GM18511 (cell line): ENCODE measurements at regions not wholly inside any gene's neighbourhood (a gene's known extent, or its start where the extent isn't known, plus 50 kb on each side); places are given as distances from the start of the nearest gene placed in this dataset.
"Not testable (repeated sequence)": the region's sequence is repeated elsewhere in the genome, so short reads cannot be mapped to it uniquely, and the experiment has no call there.

Experiments
- ATAC-seq: cut with Tn5 transposase; IDR thresholded peaks from one replicate; pipeline ENCODE4 v1.9.1; 2021; ENCODE audit warnings: mild to moderate bottlenecking, moderate library complexity; ENCODE audit not compliant: unreplicated experiment

DNA sequence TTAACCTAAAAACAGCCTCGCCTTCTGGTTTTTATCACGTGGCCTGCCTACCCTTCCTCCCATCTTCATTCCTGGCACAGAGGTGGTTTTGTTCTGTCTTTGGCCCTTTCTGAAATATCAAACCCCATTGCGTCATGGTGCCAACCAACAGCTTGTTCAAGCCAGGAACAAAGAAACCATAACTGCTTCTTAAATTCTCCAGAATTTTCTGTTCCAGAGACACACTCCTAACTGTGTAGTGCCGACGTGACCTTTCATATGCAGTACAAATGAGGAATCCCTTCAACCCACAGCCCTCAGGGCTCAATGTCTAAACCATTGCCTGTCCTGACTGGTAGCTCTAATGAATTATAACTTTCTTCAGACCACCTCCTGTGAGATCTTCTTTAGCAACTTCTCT lies 82.2 kb upstream of the TNP1 start:
- no peak for ATAC-seq

DNA sequence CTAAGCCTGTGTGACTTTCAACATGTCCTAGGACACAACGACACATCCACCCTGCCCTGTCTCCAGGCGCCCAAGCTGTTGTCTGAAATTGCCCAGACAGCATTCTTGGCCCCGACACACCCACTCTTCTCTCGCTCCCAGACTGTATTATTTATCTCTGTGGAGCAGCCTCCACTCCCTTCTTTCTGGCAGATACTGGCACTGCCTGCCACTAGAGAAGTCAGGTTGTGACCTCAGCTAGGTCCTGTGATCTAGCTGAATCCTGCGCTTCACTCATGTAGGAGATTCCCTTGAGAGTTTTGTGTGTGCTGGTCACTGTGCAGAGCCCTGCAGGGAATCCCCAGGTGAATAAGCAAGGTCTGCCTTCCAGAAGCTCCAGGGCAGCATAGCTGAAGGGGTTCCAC lies 77.1 kb upstream of the TNP1 start:
- no peak for ATAC-seq

DNA sequence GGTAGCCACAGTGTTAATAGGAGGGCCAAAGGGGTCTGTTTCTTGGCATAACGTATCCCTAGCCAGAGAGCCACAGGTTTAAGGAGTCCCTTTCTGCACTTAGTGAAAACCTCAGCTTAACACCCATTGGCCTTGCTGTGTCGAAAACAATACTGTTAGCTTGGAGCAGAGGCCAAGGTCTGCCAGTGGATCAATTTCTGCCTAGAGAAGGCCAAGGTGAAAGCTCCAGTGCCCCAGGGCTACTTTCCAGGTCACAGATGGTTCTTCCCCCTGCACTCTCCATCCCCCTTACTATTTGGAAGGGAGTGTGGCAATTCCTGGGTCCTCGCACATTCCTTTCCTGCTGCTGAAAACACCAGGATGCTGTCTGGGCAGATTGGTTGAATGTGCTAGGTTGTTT lies 74.8 kb upstream of the TNP1 start:
- ATAC-seq: no peak

DNA sequence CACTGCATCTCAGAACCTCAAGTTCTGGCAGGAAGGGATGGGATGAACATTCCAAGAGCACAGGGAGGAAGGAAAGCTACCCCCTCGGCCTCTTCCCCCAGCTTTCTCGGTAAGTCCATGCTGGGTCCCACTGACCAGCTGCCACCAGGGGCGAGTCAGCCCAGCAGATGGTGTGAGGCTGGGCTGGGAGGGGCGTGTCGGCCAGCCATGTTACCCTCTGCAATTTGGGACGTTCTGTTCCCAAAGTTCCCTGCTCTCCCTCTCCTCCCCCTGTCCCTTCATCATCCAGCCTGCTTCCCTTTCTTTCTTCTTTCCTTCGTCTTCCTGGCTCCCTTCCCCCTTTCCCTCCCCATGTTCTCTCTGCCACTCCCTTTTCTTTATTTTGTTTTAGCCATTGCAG lies 74.3 kb upstream of the TNP1 start:
- no peak for ATAC-seq

DNA sequence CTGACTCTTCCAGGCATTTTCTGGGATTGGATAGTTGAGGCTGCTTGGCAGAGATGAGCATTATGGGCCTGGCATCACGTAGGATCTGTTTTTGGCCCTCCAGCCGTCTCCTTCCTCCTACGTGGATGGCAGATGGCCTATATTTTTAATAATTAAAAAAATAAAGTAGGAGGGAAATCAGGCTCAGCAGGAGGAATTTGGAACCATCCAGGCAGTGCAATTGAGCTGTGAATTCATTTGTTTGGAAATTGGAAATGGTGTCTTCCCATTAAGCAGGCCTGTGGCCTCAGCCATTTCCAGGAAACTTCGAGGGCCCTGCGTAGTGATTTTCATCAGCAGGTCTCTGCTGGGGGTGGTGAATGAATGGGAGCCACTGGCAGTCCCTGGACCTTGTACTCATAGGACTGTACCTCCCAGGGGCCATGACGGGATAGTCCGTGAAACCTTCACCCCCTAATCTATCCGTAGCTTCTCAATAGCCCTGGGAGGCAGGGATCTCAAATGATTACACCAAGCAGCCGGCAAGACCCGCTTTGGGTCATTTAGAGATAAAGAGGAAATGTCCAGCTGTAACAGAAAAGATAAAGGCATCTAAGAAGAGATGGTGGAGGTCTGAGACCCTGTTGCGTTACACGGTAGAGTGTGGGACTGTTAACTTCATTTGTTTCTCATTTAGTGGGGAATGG lies 73.1 kb upstream of the TNP1 start:
- no peak for ATAC-seq

DNA sequence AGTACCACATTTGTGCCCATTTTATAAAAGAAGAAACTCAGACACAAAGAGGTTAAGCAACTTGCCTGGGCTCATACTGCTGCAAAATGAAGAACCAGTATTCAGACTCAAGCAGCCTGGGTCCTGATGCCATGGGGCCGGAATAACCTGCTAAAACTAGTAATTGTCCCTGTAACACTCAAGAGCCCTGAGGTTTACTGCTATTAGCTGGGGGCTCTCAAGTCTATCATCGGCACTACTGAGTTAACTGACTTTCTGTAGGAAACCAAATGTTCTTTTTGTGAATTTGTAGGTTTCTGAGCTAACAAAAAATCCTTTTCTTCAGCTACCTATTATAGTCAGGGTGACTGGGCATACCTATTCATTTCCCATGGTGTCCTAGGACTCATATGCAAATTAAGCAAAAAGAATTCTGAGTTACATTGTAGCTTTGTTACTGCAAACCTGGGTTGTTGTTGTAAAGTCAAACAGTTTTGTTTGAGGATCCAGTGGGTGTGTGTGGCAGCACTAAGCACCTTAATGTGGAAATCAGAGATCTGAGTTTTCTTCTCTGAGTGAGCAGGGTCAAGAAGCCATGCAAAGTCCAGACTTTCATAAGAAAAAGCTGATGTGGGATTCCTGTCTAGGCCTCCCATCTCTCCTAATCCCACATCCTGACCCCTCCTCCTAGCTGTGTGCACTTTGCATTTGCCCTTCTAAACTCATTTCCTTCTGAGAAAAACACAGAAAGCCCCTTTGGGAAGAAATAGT lies 72.4 kb upstream of the TNP1 start:
- no peak for ATAC-seq

DNA sequence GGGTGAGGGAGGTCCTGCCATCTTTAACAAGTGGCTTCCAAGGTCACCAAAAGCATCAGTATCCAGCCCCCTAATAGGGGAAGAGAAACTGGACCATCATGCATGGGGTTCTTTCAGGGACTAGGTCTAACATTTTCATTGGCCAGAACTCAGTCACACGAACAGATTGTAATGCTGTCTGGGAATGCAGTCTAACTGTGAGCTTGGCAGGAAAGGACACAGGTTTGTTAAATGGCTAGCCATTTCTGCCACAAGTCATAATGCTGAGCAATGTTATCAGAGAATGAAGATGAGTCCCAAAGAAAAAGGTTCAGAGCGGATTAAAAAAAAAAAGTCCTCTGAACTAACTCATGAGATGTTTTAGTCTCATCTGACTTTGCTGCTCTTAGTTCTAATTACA lies 70.9 kb upstream of the TNP1 start:
- ATAC-seq: no peak

DNA sequence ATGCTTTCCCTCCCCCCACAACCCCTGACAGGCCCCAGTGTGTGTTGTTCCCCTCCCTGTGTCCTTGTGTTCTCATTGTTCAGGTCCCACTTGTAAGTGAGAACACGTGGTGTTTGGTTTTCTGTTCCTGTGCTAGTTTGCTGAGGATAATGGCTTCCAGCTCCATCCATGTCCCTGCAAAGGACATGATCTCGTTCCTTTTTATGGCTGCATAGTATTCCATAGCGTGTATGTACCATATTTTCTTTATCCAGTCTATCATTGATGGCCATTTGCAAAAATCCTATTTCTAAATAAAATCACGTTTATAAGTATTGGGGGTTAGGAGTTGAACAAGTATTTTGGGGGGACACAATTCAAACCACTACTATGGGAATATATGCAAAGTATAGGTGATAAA lies 69.5 kb upstream of the TNP1 start:
- not testable (repeated sequence) for ATAC-seq

DNA sequence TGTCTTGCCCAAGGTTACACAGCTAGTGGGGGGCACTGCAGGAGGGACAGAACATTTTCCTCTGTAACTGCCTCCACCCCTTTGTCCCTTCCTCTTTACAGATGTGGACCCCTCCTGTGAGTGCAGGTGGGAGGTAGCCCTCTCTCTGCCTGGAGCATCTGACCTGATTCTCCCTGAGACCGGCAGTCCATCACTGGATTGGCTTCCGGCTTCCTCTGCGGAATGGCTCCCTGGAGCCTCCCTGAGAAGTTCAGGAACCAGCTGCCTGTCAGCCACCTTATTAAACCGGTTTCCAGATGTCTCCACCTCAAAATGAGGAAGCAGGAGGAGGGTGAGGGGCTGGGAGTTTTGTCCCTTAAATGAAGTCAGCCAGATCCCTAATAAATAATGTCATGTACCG lies 67.3 kb upstream of the TNP1 start:
- ATAC-seq: no peak

DNA sequence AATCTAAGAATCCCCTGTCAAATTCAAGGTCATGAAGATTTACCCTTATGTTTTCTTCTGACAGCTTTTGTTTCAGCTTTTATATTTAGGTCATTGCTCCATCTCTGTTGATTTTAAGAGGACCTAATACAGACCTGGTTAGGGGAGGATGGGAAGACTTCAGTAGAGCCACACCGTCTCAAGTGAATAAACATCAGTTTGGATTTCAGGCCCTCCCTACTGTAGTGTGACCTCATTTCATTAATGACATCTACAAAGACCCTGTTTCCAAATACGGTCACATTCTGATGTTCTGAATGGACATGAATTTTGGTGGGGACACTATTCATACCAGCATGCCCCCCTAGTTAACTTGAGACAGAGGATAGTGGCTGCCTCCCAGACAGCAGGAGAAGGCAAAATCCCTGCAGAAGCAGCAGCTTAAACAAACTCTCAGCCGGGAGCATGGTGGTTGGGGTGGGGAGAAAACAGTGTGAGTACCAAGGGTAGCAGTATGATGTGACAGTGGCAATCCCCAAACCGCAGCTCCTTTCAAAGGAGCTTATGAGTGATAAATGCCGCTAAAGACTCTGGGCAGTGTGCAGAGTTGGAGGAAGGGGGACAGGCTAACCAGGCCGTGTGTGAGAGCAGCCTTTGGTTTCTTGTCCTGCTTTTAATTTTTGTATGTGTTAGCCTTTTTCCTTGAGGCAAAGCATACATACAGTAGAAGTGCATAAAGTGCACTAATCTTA lies 65.9 kb upstream of the TNP1 start:
- no peak for ATAC-seq

DNA sequence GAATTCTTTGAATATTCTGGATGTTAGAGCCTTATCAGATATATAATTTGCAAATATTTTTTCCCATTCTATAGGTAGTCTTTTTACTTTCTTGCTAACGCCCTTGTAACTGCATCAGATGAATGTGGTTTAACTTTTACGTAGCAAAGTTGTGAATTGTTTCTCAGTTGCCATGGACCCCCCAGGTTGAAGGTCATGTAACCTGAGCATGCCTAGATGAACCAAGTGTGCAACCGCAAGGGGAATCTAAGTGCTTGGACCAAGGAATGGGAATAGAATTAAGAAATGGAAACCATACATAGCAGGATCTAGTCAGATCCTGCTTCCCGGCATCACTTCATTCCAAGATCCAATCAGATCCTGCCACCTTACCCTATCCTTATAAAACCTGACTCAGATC lies 65.1 kb upstream of the TNP1 start:
- ATAC-seq: no peak

DNA sequence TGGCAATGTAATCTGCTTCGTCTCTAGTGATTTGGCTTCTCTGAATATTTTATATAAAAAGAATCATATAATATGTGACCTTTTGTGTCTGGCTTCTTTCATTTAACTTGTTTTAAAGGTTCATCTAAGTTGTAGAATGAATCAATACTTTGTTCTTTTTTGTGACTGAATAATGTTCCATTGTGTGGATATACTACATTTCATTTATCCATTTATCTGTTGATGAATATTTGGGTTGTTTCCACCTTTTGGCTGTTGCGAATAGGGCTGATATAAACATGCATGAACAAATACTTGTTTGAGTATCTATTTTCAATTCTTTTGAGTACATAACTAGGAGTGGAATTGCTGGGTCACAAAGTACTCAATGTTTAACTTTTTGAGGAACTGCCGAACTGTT lies 63.8 kb upstream of the TNP1 start:
- no peak for ATAC-seq

DNA sequence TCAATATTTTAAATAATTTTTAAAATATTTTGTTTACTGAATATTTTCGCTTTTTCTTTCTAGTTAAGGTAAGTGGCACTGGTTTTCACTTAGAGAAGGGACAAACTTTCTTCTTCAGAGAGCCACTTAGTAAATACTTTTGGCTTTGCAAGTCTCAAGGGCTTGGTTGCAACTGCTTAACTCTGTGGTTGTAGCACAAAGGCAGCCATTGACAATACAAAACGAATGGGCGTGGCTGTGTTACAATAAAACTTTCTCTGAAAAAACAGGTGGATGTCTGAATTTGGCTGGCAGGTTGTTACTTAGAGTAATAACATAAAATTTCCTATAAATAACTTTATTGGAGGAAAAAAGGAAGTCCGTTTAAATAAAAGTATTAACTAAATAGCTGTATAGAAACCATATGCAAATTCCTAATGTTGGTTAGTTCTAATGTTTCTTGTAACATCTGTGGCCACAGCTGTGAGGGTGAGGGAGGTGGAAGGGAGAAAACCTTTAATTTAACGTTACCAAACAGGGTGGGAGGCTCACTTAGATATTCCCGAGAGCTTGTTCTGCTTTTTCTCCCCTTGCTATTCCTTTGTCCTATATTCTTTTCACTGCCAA lies 62.4 kb upstream of the TNP1 start:
- peak; percentile 73 for ATAC-seq

DNA sequence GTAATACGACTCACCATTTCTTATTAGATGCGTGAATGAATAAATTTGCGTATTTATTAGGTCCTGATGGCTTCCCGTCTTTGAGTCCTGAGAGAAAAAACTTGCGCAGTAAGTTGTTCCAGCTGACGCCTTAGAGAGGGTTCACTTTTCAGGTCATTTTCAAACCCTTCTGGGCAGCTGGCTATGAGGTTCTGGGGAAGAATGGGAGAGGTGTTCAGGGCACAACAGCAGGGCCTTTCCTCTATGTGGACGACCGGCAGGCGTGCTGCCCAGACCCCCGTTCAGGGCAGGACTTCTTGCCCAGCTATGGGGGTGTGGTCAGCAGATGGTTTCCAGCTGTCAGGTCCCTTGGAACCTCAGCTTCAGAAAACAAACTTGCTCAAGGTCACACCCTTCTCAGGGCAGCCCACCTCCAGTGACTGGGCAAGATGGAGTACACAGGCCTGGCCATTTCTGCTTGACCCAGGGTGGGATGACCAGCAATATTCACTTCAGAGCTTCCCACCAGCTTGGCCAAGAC lies 61.1 kb upstream of the TNP1 start:
- no peak for ATAC-seq

DNA sequence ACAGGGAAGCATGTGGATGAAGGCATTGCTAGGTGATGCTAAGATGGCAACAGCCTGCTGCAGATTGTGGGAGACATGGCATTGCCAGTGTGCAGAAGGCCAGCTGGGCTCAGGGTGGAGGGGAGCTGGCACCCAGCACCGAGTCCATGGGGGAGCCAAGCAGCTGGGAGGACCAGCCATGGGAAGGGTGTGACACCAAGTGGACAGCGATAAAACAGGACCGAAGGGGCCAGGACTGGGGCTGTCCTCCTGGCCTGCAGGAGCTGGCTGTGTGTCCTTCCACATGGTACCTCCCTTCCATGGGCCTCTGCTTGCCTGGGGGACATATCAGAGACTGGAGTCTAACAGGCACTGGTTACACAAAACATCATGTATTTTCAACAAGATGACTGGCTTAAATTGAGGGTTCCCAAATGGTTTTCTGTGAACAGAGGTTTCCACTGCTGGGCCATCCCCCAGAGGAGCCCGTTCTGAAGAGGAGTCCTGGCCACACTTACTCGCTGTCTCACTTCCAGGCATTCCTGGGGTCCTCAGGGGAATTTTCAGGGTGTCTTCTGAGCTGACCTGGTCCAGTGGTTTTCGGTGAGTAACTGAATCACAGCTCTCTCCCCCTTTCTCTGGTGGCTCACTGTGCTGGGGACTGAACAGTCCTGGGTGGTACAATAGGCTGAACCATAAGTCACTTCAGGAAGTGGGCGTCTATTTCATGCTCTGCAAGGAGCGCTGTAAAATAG lies 60.4 kb upstream of the TNP1 start:
- no peak for ATAC-seq

DNA sequence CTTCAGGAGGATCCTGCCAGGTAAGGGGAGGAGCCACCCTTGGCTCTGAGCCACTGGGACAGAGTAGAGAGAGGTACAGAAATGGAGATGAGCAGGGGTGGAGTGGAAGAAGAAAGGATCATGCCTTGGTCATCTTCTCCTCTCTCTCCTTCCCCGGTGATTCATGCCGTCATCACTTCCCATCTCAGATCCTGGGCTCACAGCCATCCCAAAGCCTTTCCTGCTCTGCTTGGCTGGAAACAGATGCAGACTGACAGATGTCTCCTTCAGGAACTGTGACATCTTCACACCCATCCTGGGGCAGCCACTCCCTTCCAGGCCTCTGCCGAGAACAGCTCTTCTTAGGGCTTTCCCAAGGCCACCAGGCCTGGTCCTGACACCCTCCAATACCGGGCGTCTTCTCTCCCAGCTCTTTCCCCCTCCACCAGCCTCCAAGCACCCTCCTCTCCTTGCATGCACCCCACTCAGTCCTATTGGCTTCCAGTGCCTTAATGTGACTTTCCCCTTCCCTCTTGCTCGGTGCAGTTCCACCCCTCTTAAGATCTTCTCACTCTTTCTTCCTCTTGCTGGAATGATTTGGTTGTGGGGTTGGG lies 58.3 kb upstream of the TNP1 start:
- ATAC-seq: no peak

DNA sequence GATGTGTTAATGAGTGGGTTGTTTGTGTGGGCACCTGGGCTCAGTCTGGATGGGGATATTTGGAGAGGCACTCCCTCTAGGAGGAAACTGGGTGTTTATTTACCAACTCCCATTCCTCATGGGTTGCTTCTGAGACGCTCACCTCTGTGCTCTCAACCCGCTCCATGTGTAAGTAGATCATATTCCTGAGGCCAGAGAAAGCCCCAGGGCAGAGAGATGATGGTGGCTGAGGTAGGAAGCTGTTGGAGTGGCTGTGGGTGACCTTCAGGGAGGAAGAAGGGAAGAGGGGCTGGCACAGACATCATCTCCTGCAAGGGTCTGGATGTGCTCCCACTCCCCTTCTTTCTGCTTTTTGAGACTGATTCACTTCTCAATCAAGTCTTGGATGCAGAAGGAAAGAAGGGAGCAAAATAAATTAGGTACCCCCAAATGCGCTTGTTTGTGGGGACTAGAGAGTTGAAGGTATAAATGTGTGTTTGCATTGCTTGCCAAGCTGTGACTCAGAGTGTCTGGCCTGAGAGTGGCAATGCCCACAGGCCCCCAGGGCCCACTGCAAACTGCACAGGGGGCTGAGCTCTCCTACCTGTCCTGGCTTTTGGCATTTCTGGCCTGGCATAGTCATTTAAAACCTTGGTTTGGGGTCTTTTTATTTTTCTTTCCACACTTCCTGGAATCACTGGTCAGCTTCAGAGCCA lies 57.2 kb upstream of the TNP1 start:
- no peak for ATAC-seq

DNA sequence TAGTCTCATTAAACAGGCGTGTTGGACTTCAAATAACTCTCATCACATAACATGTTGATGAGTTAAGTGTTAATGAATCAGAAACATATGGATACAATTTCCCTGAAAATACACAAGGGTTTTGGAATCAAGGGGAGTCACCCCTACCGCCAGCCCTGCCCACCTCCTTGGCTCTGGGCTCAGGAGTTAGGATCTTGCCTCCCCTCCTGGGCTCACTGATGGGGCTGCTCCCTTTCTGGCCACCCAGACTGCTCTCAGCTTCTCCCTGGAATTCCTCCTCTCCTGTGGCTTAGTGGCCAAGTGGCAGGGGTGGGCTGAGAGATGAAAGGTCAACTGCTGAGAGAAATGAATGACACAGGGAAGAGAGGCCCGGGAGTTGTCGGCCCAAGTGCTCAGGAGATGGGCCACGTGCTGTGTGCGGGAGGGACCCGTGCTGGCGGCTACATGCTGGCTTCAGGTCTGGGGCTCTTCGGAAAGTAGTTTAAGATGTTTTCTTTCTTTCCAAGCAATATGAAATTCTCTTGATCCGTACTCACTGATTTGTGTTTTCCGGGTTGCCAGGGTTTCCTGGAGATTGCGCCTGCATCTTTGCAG lies 55.8 kb upstream of the TNP1 start:
- ATAC-seq: no peak

DNA sequence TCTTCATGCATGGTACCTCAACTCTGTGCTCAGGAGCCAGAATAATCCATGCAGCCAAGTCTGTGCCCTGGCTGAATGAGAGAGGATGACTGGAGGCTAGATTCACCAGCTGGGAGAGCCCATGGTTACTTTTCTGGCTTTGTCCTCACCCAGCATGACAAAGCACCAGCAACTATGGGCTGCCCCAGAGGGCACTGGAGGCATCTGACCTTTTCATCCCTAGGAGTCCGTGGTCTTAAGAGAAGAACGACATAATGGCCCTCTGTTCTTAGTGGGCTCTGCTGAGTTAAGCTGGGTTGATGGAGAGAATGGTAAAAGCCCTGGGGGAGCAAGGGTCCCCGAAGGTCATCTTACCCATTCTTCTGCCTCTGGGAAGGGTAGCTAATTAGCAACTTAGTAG lies 54.6 kb upstream of the TNP1 start:
- ATAC-seq: no peak
